Hematopoietic multipotent progenitor cell treated with erythropoietin and hydrocortisone succinate and interleukin-3 and kit ligand, for 4 days (in vitro differentiated cells): ENCODE measurements at regions not wholly inside any gene's neighbourhood (a gene's known extent, or its start where the extent isn't known, plus 50 kb on each side); places are given as distances from the start of the nearest gene placed in this dataset.

Experiments
- DNase-seq: peaks from one replicate; pipeline ENCODE4 v3.0.0-alpha.2; 2015

DNA sequence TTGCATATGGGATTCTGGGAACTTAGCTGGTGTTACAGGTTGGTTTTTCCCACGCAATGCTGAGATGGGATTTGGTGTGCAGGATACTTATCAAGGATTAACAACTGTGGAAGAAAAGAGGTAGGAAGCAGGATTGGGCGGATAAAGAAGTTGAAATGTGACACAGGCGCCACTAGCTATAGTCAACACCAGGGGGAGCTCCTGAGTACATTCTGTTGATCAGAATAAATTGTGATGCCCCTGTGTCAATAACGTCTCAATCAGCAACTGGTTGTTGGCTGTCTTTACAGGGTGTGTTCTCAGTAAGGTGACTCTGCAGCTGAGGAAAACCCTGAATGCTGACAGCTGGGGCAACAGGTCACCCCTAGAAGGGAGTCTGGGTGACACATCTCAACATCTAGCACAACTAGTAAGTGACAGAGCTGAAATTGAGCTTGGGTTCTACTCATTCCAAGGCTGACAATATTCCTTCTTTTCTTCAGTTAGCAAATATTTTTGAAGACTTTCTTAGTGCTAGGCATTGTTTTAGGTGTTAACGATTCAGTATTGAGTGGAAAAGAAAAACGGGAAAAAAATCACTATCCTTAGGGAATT is 143.0 kb downstream of the ARL6IP6 start:
- peak; percentile 53 for DNase-seq

DNA sequence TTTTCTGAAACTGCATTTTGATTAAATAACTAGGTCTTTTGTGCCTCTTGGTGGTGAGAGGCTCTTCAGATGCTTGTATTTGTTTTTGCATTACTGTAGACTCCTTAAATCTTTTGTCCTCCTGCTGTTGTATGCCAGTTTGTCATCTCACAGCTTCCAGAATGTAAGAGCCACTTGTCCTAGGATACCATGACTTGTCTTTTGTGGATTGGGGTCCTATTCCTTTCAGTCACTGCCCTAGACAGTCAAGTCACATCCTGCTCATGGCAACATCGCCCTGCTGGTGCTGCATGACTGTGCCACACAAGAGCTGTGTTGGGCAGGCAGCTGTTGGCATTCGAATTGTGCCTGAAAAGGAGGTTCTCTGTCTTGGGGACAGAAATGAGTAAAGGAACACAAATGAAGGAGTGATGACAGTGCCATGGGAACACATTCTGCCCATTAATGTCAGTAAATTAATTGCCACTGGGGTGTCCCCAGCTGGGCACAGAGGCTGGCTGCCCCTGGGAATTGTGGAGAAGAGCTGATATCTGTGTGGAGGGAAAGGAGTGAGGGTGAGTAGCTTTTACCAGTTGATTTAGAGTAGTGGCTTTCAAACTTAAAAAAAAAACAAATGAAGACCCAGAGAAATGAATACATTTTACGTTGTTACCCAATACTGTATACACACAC is 140.3 kb downstream of the ARL6IP6 start:
- no peak for DNase-seq

DNA sequence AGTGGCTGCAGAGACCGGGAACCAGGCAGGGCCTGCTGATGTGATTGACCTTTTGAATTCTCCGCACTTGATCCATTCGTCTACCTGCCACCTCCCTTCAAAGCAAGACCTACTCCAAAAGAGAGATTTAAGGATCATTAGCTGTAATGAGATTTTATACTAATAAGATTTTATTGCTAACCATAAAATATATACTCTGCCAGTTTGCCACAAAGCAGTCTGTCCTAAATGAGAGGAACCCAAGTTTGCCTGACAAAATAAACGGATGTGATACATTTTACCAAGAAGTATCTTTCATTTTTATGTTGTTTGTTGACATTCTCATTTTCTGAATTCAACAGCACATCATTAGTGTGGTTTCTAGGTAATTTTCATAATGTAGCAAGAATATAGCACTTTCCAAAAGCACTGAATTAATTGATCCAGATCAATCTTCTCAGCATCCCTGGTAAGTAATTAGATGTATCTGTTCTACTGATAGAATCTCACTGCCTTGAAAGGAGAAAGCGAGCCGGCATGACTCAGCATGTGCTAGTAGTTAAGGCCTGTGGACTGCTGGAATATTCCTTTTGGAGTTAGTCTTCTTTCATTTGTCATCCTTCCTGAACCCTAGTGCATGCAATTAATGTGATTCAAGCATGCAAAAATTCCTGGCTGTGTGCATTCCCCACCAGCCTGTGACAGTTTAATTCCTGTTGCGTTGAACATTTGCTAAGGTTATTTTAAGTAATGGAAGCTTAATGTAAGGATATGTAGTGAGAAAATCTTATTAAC is 128.5 kb downstream of the ARL6IP6 start:
- DNase-seq, result no peak

DNA sequence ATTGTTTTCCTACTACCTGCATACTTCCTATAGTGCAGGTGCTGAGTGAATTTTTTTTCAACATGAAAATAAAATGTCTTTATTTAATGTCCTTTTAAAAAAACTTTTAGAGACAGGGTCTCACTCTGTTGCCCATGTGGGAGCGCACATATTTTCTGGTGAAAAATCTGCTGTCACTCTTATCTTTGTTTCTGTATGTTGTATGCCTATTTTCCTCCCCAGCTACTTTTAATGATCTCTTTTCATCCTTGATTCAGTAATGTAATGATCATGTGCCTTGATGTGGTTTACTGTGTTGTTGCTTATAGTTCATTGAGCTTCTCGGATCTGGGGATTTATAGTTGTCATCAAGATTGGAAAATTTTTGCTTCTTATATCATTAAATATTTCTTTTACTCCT is 117.3 kb downstream of the ARL6IP6 start:
- DNase-seq, result no peak

DNA sequence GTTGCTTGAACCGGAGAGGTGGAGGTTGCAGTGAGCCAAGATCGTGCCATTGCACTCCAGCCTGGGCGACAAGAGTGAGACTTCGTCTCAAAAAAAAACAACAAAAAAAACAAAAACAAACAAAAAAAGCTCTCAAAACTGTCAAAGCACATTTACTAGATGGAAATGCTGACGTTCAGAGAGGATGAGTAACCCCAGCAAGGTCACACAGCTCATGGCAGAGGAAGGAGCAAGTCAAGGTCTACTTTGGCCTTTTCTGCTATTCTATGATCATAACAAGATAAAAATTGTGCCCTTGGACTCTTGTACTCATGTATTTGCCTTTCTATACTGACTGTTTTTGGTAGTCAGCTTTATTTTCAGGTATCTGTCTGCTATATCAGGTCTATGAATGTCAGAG is 109.5 kb downstream of the ARL6IP6 start:
- no peak for DNase-seq

DNA sequence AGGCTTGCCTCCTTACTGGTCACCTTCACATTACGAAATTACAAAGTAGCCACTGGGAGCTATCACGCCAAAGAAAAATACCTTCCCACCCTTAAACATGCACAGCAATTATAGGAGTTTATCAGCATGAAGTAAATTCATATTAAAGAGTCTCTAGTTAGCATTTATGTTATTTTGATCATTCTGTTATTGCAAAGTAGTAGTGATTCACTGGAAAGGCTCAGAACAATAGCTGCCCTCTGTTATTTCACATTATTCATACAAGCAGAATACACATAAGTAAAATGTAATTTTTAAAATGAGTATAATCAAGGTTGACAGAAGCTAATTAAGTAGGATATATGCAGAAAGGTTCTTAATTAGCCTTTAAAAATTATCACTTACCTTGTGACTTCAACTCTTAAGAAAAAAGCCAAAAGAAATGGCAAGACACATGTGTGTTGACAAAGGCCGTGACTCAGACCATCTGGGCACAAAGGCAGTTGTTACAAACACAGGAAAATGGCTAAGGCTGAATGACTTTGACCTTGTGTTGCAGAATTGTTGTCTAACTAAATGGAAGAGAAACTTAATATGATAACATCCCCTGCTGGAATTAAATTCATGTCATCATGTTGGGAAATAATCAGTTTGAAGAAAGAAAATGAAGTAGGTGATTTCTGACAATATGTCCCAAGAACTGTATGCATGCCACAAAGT is 108.3 kb downstream of the ARL6IP6 start:
- DNase-seq, result no peak

DNA sequence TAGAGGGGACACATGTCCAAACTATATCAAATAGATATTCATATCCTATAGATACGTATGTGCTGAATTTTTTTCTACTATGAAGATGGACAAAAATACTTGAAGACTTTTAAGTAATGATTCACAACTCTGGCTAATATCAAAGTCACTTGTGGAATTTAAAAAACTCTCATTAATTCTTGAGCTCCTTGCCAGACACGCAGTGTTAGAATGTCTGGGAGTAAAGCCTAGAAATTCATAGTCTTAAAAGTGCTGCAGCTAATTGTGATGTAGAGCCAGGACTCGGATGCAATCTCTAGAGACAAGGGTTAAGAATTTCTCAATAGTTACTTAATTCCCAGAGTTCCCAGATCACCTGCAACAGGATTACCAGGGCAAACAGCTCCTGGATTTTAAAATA is 107.4 kb downstream of the ARL6IP6 start:
- no peak for DNase-seq

DNA sequence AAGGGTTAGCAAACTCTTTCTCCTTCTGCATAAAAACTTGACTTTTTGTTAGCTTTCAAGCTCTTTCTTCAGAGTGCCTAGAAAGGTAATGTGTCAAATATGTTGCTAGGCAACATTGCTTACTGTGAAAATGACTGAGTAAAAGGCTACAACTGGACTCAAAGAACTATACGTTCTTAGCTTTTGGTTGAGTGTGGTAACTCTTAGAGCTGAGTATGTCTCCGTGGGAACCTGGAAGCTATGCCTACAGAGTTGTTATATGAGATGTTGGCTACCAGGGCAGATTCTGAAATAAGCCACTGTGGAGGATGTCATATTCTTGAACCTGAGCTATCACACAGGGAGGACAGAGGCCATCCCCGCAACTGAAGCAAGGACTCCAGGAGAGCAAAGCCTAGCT is 105.5 kb downstream of the ARL6IP6 start:
- no peak for DNase-seq

DNA sequence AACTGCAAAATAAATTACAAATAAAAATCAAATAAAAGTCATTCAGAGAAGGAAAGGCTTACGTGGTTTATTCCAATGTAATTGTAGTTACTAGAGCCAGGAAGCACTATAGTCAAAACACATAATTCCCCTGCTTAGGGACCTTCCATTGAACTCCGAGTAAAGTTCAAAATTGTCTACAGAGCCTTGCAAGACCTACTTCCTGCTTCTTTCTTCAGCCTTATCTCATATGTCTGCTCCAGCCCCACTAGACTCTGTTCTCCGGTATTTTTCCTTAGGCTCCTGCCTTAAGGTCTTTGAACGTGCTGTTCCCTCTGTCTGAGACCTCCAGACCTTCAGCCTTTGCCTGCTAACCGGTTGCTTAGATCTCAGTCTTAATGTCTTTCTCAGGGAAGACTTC is 104.3 kb downstream of the ARL6IP6 start:
- no peak for DNase-seq

DNA sequence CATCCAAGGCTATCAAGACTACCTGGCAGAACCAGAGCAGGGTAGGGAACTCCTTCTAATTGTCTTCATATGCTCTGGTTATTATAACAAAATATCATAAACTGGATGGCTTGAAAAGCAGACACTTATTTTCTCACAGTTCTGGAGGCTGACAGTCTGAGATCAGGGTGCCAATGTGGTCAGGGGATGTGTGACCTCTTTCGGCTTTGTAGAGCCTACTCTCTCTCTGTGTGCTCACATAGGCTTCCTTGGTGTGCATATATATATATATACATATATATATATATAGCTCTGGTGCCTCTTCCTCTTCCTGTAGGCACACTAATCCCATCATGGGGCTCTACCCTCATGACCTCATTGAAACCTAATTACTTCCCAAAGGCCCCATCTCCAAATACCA is 101.6 kb downstream of the ARL6IP6 start:
- no peak for DNase-seq

DNA sequence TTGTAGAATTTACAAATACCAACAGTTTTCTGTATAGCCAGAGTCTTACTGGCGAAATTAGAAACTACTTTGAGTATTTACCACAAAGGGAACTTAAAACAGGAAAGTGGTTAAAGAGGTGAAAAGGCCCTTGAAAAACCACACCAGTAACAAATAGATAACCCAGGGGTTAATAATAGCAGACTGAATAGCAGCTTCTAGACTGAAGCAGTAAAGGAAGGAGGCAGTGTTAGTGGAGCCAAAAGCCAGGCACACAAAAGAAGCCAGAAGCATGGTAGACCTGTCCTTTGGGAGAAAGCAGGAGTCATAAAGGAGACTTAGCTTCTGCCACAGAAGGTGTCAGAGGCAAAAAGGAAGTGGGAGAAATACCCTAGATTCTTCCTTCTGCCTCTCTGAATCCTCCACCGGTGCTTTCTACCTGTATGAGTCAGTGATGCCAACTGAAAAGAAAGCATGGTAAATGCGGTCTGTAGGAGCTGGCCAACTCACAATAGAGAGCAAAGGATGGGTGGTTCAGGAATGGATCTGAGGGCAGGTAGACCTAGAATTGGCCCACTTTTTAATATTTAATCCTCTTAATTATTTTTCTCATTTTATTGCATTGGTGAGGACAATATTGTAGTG is 97.3 kb downstream of the ARL6IP6 start:
- DNase-seq, result no peak

DNA sequence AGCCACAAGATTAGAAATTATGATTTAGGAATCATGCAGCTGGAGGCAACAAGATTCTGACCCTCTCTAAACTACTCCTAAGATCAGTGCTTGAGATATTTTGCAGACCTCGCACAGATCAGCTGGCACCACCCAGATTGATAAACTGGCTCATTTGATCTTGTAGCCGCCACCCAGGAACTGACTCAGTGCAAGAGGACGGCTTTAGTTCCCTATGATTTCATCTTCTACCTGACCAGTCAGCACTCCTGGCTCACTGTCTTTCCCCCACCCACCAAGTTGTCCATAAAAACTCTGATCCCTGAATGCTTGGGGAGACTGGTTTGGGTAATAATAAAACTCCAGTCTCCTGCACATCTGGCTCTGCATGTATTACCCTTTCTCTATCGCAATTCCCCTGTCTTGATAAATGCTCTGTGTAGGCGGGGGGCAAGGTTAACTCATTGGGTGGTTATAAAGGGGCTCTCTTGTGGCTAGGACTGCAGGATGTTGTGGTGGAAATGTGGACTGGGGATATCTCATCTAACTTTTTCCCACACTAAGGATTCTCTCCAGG is 96.1 kb downstream of the ARL6IP6 start:
- no peak for DNase-seq

DNA sequence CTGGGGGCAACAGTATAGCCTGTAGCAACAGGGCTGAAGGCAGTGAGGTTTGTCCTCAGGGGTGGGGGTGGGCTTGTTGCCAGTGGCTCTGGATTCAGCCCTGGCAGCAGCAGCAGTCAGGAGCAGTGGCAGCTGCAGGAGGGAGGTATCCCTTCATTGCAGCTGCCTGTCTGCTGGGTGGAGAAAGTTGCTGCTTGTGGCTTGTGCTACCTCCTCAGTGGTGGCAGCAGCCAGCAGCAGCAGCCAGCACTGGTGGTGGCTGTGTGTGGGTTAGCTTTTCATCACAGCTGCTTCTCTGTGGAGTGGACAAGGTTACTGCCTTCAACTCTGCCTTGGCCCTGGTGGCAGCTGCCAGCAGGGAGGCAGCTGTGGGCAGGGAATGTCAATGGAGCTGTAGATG is 94.9 kb downstream of the ARL6IP6 start:
- no peak for DNase-seq
